ENCODE measurements at regions not wholly inside any gene's neighbourhood (a gene's known extent, or its start where the extent isn't known, plus 50 kb on each side); places are given as distances from the start of the nearest gene placed in this dataset.

DNA sequence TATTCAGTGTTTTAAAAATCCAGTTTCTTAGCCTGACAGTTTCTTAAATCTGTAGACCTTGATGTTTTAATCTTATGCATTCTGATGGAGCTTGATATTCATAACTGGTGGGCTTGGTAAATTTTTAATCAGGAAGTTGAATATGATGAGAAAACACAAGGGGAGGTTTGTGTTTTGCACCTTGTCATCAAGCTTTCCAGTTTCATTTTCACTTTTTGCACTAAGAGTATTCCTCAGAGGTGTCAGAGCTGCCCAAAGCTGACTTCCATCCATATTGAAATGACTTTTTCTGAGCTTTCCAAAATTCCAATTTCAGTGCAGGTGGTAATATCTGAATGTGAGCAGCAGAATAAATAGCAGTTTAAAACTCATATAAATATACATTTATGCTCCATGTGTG, 555.0 kb upstream of the RBFOX1 start:
- TF ChIP-seq, protein P1, sequence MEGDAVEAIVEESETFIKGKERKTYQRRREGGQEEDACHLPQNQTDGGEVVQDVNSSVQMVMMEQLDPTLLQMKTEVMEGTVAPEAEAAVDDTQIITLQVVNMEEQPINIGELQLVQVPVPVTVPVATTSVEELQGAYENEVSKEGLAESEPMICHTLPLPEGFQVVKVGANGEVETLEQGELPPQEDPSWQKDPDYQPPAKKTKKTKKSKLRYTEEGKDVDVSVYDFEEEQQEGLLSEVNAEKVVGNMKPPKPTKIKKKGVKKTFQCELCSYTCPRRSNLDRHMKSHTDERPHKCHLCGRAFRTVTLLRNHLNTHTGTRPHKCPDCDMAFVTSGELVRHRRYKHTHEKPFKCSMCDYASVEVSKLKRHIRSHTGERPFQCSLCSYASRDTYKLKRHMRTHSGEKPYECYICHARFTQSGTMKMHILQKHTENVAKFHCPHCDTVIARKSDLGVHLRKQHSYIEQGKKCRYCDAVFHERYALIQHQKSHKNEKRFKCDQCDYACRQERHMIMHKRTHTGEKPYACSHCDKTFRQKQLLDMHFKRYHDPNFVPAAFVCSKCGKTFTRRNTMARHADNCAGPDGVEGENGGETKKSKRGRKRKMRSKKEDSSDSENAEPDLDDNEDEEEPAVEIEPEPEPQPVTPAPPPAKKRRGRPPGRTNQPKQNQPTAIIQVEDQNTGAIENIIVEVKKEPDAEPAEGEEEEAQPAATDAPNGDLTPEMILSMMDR (conservative IDR thresholded peaks at IDR 0.05; ENCODE audit: low read depth, low read length): no peak
- TF ChIP-seq EZH2phosphoT487 (IDR thresholded peaks at IDR 0.05; ENCODE audit: borderline replicate concordance, low read length): no peak
